ENCODE measurements at regions not wholly inside any gene's neighbourhood (a gene's known extent, or its start where the extent isn't known, plus 50 kb on each side); places are given as distances from the start of the nearest gene placed in this dataset.

- Histone ChIP-seq H3K4me1 (ENCODE audit: insufficient read depth, low read length, poor library complexity, severe bottlenecking) (no peaks in the 10 kb centered on the region), H3K4me2 (ENCODE audit: low read depth, low read length, poor library complexity, severe bottlenecking) (no peak overlapping the region), H3K27me3 (ENCODE audit: insufficient read depth, low read length, poor library complexity, severe bottlenecking) (no peaks in the 10 kb centered on the region), H3K9me3 (ENCODE audit: insufficient read depth, low read depth, low read length) (no peaks in the 10 kb centered on the region), H3K79me2 (ENCODE audit: insufficient read depth, low read length) (no peaks in the 10 kb centered on the region), H3K9ac (ENCODE audit: low read depth, low read length, poor library complexity, severe bottlenecking) (no peak overlapping the region), H3K9me2 (replicated peaks; ENCODE audit: low read depth, low read length) (no peaks in the 10 kb centered on the region), H2AFZ (ENCODE audit: low read length) (no peak overlapping the region), H3F3A (ENCODE audit: low read depth) (no peaks in the 10 kb centered on the region), H3K4me3 (ENCODE audit: low read length, poor library complexity, severe bottlenecking) (no peak overlapping the region), H3K36me3 (ENCODE audit: insufficient read depth, low read length) (no peaks in the 10 kb centered on the region), H4K20me1 (ENCODE audit: insufficient read depth, low read length, poor library complexity, severe bottlenecking) (no peaks in the 10 kb centered on the region)
- TF ChIP-seq CTCF (conservative IDR thresholded peaks at IDR 0.05; ENCODE audit: low read length) = no peak
Measured at GRCh38 chr16:77588389-77588788, 133.9 kb upstream of the NUDT7 start.

GRCh38 chr16:77589071-77589765, 133.1 kb upstream of the NUDT7 start:
- H3K4me1 ChIP-seq (ENCODE audit: insufficient read depth, low read length, poor library complexity, severe bottlenecking) = no peaks in the 10 kb centered on the region
- H3K9me3 ChIP-seq (ENCODE audit: insufficient read depth, low read depth, low read length) = no peaks in the 10 kb centered on the region
- no peaks in the 10 kb centered on the region for H3F3A ChIP-seq (ENCODE audit: low read depth)
- H3K27me3 ChIP-seq (ENCODE audit: insufficient read depth, low read length, poor library complexity, severe bottlenecking) = no peaks in the 10 kb centered on the region
- no peak overlapping the region for H3K4me2 ChIP-seq (ENCODE audit: low read depth, low read length, poor library complexity, severe bottlenecking)
- H3K4me3 ChIP-seq (ENCODE audit: low read length, poor library complexity, severe bottlenecking) = no peak overlapping the region
- H3K79me2 ChIP-seq (ENCODE audit: insufficient read depth, low read length) = no peaks in the 10 kb centered on the region
- TF ChIP-seq CTCF (conservative IDR thresholded peaks at IDR 0.05; ENCODE audit: low read length) (no peak), EZH2phosphoT487 (IDR thresholded peaks at IDR 0.05; ENCODE audit: borderline replicate concordance) (no peak)
- no peaks in the 10 kb centered on the region for H3K36me3 ChIP-seq (ENCODE audit: insufficient read depth, low read length)
- no peak overlapping the region for H2AFZ ChIP-seq (ENCODE audit: low read length)
- H4K20me1 ChIP-seq (ENCODE audit: insufficient read depth, low read length, poor library complexity, severe bottlenecking) = no peaks in the 10 kb centered on the region
- H3K9ac ChIP-seq (ENCODE audit: low read depth, low read length, poor library complexity, severe bottlenecking) = no peak overlapping the region
- no peaks in the 10 kb centered on the region for H3K9me2 ChIP-seq (replicated peaks; ENCODE audit: low read depth, low read length)

- H4K20me1 ChIP-seq (ENCODE audit: insufficient read depth, low read length, poor library complexity, severe bottlenecking) = no peaks in the 10 kb centered on the region
- H3K79me2 ChIP-seq (ENCODE audit: insufficient read depth, low read length) = no peaks in the 10 kb centered on the region
- no peaks in the 10 kb centered on the region for H3K36me3 ChIP-seq (ENCODE audit: insufficient read depth, low read length)
- H3K4me1 ChIP-seq (ENCODE audit: insufficient read depth, low read length, poor library complexity, severe bottlenecking) = no peaks in the 10 kb centered on the region
- no peak overlapping the region for H3K4me2 ChIP-seq (ENCODE audit: low read depth, low read length, poor library complexity, severe bottlenecking)
- no peaks in the 10 kb centered on the region for H3K9me2 ChIP-seq (replicated peaks; ENCODE audit: low read depth, low read length)
- H3K9ac ChIP-seq (ENCODE audit: low read depth, low read length, poor library complexity, severe bottlenecking) = no peak overlapping the region
- H3K9me3 ChIP-seq (ENCODE audit: insufficient read depth, low read depth, low read length) = no peaks in the 10 kb centered on the region
- H3K4me3 ChIP-seq (ENCODE audit: low read length, poor library complexity, severe bottlenecking) = no peak overlapping the region
- no peak overlapping the region for H2AFZ ChIP-seq (ENCODE audit: low read length)
- TF ChIP-seq CTCF (conservative IDR thresholded peaks at IDR 0.05; ENCODE audit: low read length) (no peak), EZH2phosphoT487 (IDR thresholded peaks at IDR 0.05; ENCODE audit: borderline replicate concordance) (no peak)
- H3F3A ChIP-seq (ENCODE audit: low read depth) = no peaks in the 10 kb centered on the region
- no peaks in the 10 kb centered on the region for H3K27me3 ChIP-seq (ENCODE audit: insufficient read depth, low read length, poor library complexity, severe bottlenecking)
Measured at GRCh38 chr16:77590707-77591106, 131.6 kb upstream of the NUDT7 start.

All from Loucy (cell line).